PC-9 (cell line): ENCODE measurements at regions not wholly inside any gene's neighbourhood (a gene's known extent, or its start where the extent isn't known, plus 50 kb on each side); places are given as distances from the start of the nearest gene placed in this dataset.

ENCODE experiments used
- BruUV-seq: library from RNA; stranded (reverse); fragments of 400-500 nt; replicated peaks from 2 replicates; lab custom pipeline; 2021; lab: Mats Ljungman, UMichigan
- CTCF ChIA-PET: fragments of 300-600 bp; sonication (Branson Sonifier 250); formaldehyde crosslinking; loops from one replicate; lab custom pipeline; 2022; ENCODE audit warnings: antibody characterized with exemption; lab: Charles Lee
- POLR2A ChIA-PET: fragments of 300-600 bp; sonication (Branson Sonifier 250); formaldehyde crosslinking; loops from one replicate; lab custom pipeline; 2022; ENCODE audit warnings: antibody characterized with exemption; ENCODE audit not compliant: unreplicated experiment; lab: Charles Lee
- DNase-seq, 2 experiments: peaks; one replicate each; pipeline versions ENCODE4 v3.0.0 to v3.0.0-alpha.2; 2015 to 2022; ENCODE audit warnings: mixed read lengths in 1 of 2
- H2AFZ ChIP-seq: fragments of 200-600 bp; sonication (generic); 2 replicates; pipeline ENCODE4 v1.8.1; 2017; ENCODE audit warnings: antibody characterized with exemption
- H3F3A ChIP-seq: fragments of 200-600 bp; sonication (generic); 2 replicates; pipeline ENCODE4 v1.8.1; 2017; ENCODE audit warnings: antibody characterized with exemption, mild to moderate bottlenecking, low read depth; ENCODE audit not compliant: insufficient read depth
- H3K27ac ChIP-seq: fragments of 200-600 bp; sonication (generic); 2 replicates; pipeline ENCODE4 v1.6.1; 2016; ENCODE audit warnings: mixed run types
- H3K27me3 ChIP-seq: fragments of 200-600 bp; sonication (generic); 2 replicates; pipeline ENCODE4 v1.6.1; 2016; ENCODE audit warnings: low read depth, mixed run types; ENCODE audit not compliant: insufficient read depth
- H3K36me3 ChIP-seq: fragments of 200-600 bp; sonication (generic); 2 replicates; pipeline ENCODE4 v1.6.1; 2016; ENCODE audit warnings: low read depth, mixed run types
- H3K4me1 ChIP-seq: fragments of 200-600 bp; sonication (generic); replicated peaks from 2 replicates; pipeline ENCODE4 v1.6.1; 2016; ENCODE audit warnings: mixed run types; ENCODE audit not compliant: insufficient read depth
- H3K4me2 ChIP-seq: fragments of 200-600 bp; sonication (generic); 2 replicates; pipeline ENCODE4 v1.6.1; 2017; ENCODE audit warnings: mixed run types
- H3K4me3 ChIP-seq: fragments of 200-600 bp; sonication (generic); 2 replicates; pipeline ENCODE4 v1.6.1; 2016; ENCODE audit warnings: mixed run types
- H3K79me2 ChIP-seq: fragments of 200-600 bp; sonication (generic); 2 replicates; pipeline ENCODE4 v1.6.1; 2017; ENCODE audit warnings: low read depth, mixed run types
- H3K9me2 ChIP-seq: fragments of 200-600 bp; sonication (generic); 2 replicates; pipeline ENCODE4 v1.8.1; 2017; ENCODE audit warnings: mild to moderate bottlenecking; ENCODE audit not compliant: insufficient read depth
- H3K9me3 ChIP-seq: fragments of 200-600 bp; sonication (generic); 2 replicates; pipeline ENCODE4 v1.8.1; 2016; ENCODE audit warnings: low read depth; ENCODE audit not compliant: insufficient read depth
- H4K20me1 ChIP-seq: fragments of 200-600 bp; sonication (generic); 2 replicates; pipeline ENCODE4 v1.8.1; 2017; ENCODE audit not compliant: insufficient read depth
- EZH2 ChIP-seq: fragments of 200-600 bp; sonication (generic); IDR thresholded peaks from 2 replicates; pipeline ENCODE4 v1.8.0; 2017; ENCODE audit warnings: antibody characterized with exemption, low read depth
- intact Hi-C: fragments of 100-400 bp; cut with micrococcal nuclease; formaldehyde crosslinking; loops from one replicate; pipeline ENCODE4 v1.10.0; 2022; ENCODE audit not compliant: unreplicated experiment
- TF ChIP-seq, protein P1 (sequence below): fragments of 200-600 bp; sonication (generic); conservative IDR thresholded peaks from 2 replicates; pipeline ENCODE4 v1.6.1; 2017; ENCODE audit warnings: mixed run types, antibody characterized with exemption, mild to moderate bottlenecking, moderate library complexity

DNA sequence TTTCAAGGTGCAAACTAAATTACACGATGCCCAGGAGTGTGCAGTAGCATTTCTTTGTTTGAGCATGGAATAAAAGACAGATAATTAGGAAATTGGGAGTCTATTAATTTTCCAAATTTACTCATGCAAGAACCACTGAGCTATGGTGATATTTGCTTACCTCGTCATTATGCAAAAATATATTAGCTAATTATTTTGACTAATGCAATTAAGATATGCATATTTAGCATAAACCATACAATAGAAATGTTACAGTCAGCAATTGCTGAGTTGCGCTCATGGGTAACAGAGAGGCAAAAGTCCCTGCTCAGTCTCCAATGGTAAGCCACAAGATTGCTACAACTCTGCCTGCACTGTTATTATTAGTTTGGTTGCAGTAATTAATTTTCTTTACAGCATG, 342.0 kb downstream of the TXNL1 start:
- Histone ChIP-seq H3K79me2 (no peaks in the 10 kb centered on the region), H3K4me3 (no peak overlapping the region), H3K27me3 (no peaks in the 10 kb centered on the region), H3K9me3 (peaks cover 5% of the 10 kb centered on the region; the same call in 1 of the 2 replicates), H3K36me3 (no peaks in the 10 kb centered on the region), H3K4me2 (no peak overlapping the region), H3F3A (peaks cover 14% of the 10 kb centered on the region), H3K4me1 (peaks cover 20% of the 10 kb centered on the region), H3K27ac (no peak overlapping the region), H3K9me2 (no peaks in the 10 kb centered on the region), H2AFZ (no peak overlapping the region), H4K20me1 (no peaks in the 10 kb centered on the region)
- ChIA-PET CTCF (no interaction called here), POLR2A (no interaction called here)
- TF ChIP-seq, protein P1, sequence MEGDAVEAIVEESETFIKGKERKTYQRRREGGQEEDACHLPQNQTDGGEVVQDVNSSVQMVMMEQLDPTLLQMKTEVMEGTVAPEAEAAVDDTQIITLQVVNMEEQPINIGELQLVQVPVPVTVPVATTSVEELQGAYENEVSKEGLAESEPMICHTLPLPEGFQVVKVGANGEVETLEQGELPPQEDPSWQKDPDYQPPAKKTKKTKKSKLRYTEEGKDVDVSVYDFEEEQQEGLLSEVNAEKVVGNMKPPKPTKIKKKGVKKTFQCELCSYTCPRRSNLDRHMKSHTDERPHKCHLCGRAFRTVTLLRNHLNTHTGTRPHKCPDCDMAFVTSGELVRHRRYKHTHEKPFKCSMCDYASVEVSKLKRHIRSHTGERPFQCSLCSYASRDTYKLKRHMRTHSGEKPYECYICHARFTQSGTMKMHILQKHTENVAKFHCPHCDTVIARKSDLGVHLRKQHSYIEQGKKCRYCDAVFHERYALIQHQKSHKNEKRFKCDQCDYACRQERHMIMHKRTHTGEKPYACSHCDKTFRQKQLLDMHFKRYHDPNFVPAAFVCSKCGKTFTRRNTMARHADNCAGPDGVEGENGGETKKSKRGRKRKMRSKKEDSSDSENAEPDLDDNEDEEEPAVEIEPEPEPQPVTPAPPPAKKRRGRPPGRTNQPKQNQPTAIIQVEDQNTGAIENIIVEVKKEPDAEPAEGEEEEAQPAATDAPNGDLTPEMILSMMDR: no peak
- TF ChIP-seq EZH2: no peak
- BruUV-seq: no TSS peak
- intact Hi-C loops: no loop called here
- DNase-seq: no peak

DNA sequence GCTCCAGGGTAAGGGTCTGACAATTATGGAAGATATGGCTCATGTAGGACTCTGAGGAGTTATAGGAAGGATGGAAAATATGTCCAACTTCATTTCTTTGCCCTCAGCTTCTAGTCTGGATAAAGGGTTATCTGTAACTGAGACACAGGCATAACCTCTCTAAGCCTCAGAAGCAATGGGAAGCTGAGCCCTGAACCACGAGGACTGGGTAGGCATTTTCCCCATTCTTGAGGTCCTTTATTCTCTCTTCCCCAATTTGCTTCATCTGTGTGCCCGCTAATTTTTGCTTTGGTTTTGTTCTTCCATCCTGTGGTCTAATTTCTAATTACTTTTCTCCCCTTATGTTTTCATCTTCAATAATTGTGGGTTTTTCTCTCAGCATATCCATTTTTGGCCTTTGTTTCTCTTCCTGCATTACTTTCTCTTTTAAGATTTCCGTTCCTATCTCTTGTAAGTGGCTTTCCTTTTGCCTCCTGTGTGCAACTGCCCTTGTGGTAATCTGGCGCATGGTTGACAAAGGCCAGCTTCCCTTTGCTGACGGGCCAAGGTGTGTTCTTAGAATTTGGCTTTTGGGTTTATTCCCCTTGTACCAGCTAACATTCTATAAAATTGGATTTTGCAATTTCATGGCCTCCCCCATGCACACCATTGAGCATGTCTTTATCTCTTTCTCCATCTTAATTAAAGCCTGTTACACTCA, 343.8 kb downstream of the TXNL1 start:
- H2AFZ ChIP-seq: no peak overlapping the region
- ChIA-PET CTCF (no interaction called here), POLR2A (no interaction called here)
- peaks cover 13% of the 10 kb centered on the region for H3K4me1 ChIP-seq
- H3K27me3 ChIP-seq: no peaks in the 10 kb centered on the region
- DNase-seq: no peak
- BruUV-seq: no TSS peak
- H3K27ac ChIP-seq: no peak overlapping the region
- no peaks in the 10 kb centered on the region for H3K36me3 ChIP-seq
- intact Hi-C loops: no loop called here
- H3K9me2 ChIP-seq: no peaks in the 10 kb centered on the region
- TF ChIP-seq, protein P1: no peak
- TF ChIP-seq EZH2: no peak
- H3F3A ChIP-seq: peaks cover 11% of the 10 kb centered on the region
- H3K9me3 ChIP-seq: no peaks in the 10 kb centered on the region
- no peak overlapping the region for H3K4me2 ChIP-seq
- no peaks in the 10 kb centered on the region for H4K20me1 ChIP-seq
- H3K4me3 ChIP-seq: no peak overlapping the region
- H3K79me2 ChIP-seq: no peaks in the 10 kb centered on the region

DNA sequence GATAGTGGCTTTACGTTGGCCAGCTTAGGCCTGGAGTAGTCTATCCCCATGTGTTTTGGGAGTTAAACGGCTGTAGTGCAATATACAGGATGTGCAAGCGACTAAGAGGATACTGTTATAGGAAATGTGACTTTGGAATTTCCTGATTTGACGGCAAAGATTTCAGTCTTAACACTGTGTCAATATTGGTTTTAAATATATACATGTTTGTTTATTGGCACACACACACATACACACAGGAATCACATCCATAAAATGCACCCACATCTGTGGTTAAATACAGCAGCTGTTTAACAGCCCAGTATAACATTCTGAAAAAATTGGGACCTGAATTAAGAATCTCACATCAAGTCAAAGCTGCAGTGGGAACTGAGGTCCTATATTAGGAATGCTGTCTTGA, 347.1 kb downstream of the TXNL1 start:
- H3K9me2 ChIP-seq: no peaks in the 10 kb centered on the region
- no peak for DNase-seq
- no peaks in the 10 kb centered on the region for H3K4me1 ChIP-seq
- no peak overlapping the region for H3K4me2 ChIP-seq
- no TSS peak for BruUV-seq
- H3K27me3 ChIP-seq: no peaks in the 10 kb centered on the region
- no peak for TF ChIP-seq EZH2
- TF ChIP-seq, protein P1: no peak
- H2AFZ ChIP-seq: no peak overlapping the region
- no peaks in the 10 kb centered on the region for H3F3A ChIP-seq
- CTCF ChIA-PET: no interaction called here
- H3K9me3 ChIP-seq: no peaks in the 10 kb centered on the region
- H4K20me1 ChIP-seq: no peaks in the 10 kb centered on the region
- no peaks in the 10 kb centered on the region for H3K36me3 ChIP-seq
- intact Hi-C loops: no loop called here
- H3K4me3 ChIP-seq: no peak overlapping the region
- no peak overlapping the region for H3K27ac ChIP-seq
- H3K79me2 ChIP-seq: no peaks in the 10 kb centered on the region
- POLR2A ChIA-PET: no interaction called here
